Esophagus muscularis mucosa (tissue), 4 donors: ENCODE measurements at regions not wholly inside any gene's neighbourhood (a gene's known extent, or its start where the extent isn't known, plus 50 kb on each side); places are given as distances from the start of the nearest gene placed in this dataset.
A peak's percentile ranks its signal among the peaks of the same experiment; 100 is the strongest.
"Not testable (repeated sequence)": the region's sequence is repeated elsewhere in the genome, so short reads cannot be mapped to it uniquely, and the experiment has no call there.

Experiments used
- DNase-seq: peaks from one replicate; pipeline ENCODE4 v3.0.0-alpha.2; 2017; ENCODE audit errors: extremely low spot score
- H3K27ac ChIP-seq, 4 donors: fragments of 200-600 bp; sonication (generic); replicated peaks in 1 of 4; 1 replicate in 3 of 4; 2 replicates in 1 of 4; pipeline ENCODE4 v1.5.1; 2016 to 2019; ENCODE audit warnings: mild to moderate bottlenecking in 1 of 4
- H3K27me3 ChIP-seq, 4 donors: fragments of 200-600 bp; sonication (generic); one replicate each; pipeline versions ENCODE4 v1.5.1 to v1.6.0; 2016 to 2019
- H3K36me3 ChIP-seq, 4 donors: fragments of 200-600 bp; sonication (generic); one replicate each; pipeline ENCODE4 v1.5.1; 2016 to 2019
- H3K4me1 ChIP-seq, 4 donors: fragments of 200-600 bp; sonication (generic); one replicate each; pipeline ENCODE4 v1.5.1; 2016 to 2019
- H3K4me3 ChIP-seq, 4 donors: fragments of 200-600 bp; sonication (generic); 1 replicate in 2 of 4; 2 replicates in 2 of 4; pipeline ENCODE4 v1.5.1; 2016 to 2019; ENCODE audit warnings: mild to moderate bottlenecking in 4 of 4, moderate library complexity in 1 of 4
- H3K9me3 ChIP-seq, 4 donors: fragments of 200-600 bp; sonication (generic); 1 replicate in 3 of 4; 2 replicates in 1 of 4; pipeline ENCODE4 v1.5.1; 2016 to 2019
- EP300 ChIP-seq: sonication (generic); formaldehyde crosslinking; IDR thresholded peaks from one replicate; pipeline ENCODE4 v1.6.1; 2017; ENCODE audit warnings: antibody characterized with exemption
- POLR2A ChIP-seq: fragments of 450-650 bp; IDR thresholded peaks from one replicate; pipeline ENCODE4 v1.6.1; 2017; ENCODE audit warnings: antibody characterized with exemption, moderate library complexity, mild to moderate bottlenecking, low read depth
- POLR2AphosphoS5 ChIP-seq, 2 donors: sonication (generic); formaldehyde crosslinking; IDR thresholded peaks; one replicate each; pipeline ENCODE4 v1.6.1; 2017; ENCODE audit warnings: antibody characterized with exemption in 2 of 2
- WGBS: methylation state at CpG from one replicate; pipeline ENCODE4 v1.1.5; 2018; 5-methylcytosine and 5-hydroxymethylcytosine counted together
- intact Hi-C: fragments of 100-400 bp; cut with DNase I; formaldehyde crosslinking; loops from one replicate; pipeline ENCODE4 v1.15.1; 2023
- TF ChIP-seq, protein P1 (sequence below), 3 experiments: fragments of 200-600 bp in 2 of 3; fragments of 450-650 bp in 1 of 3; sonication (generic) in 2 of 3; IDR thresholded peaks; one replicate each; pipeline ENCODE4 v1.5.1; 2017 to 2019; ENCODE audit warnings: antibody characterized with exemption in 3 of 3, mild to moderate bottlenecking in 2 of 3, moderate library complexity in 1 of 3

DNA sequence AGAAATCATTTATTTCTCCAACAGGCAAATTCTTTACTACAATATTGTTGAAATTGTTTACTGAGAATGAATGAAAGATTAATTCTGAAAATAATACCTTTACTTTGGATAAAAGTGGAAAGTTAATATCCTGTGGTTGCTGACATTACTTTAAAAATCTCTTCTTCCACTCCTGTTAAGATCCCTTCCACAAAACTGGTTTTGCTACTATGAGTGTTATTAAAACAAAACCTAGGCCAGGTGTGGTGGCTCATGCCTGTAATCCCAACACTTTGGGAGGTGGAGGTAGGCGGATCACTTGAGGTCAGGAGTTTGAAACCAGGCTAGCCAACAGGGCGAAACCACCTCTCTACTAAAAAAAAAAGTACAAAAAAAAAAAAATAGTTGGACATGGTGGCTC lies 123.9 kb upstream of the CCDC150 start:
- Histone ChIP-seq H3K4me1 (peaks cover 0 to 6% (median 0%) of the 10 kb centered on the region in 4 donors), H3K36me3 (no peaks in the 10 kb centered on the region), H3K4me3 (no peak overlapping the region), H3K27ac (no peak overlapping the region), H3K27me3 (no peaks in the 10 kb centered on the region), H3K9me3 (no peaks in the 10 kb centered on the region)
- DNase-seq = no peak
- TF ChIP-seq, protein P1, sequence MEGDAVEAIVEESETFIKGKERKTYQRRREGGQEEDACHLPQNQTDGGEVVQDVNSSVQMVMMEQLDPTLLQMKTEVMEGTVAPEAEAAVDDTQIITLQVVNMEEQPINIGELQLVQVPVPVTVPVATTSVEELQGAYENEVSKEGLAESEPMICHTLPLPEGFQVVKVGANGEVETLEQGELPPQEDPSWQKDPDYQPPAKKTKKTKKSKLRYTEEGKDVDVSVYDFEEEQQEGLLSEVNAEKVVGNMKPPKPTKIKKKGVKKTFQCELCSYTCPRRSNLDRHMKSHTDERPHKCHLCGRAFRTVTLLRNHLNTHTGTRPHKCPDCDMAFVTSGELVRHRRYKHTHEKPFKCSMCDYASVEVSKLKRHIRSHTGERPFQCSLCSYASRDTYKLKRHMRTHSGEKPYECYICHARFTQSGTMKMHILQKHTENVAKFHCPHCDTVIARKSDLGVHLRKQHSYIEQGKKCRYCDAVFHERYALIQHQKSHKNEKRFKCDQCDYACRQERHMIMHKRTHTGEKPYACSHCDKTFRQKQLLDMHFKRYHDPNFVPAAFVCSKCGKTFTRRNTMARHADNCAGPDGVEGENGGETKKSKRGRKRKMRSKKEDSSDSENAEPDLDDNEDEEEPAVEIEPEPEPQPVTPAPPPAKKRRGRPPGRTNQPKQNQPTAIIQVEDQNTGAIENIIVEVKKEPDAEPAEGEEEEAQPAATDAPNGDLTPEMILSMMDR (IDR thresholded peaks at IDR 0.05) = no peak
- TF ChIP-seq POLR2AphosphoS5 (IDR thresholded peaks at IDR 0.05) = no peak
- no peak for TF ChIP-seq EP300
- no peak for TF ChIP-seq POLR2A
- WGBS = 100% methylated on average over 2 of the region's 2 CpGs
- intact Hi-C loops = no loop called here

DNA sequence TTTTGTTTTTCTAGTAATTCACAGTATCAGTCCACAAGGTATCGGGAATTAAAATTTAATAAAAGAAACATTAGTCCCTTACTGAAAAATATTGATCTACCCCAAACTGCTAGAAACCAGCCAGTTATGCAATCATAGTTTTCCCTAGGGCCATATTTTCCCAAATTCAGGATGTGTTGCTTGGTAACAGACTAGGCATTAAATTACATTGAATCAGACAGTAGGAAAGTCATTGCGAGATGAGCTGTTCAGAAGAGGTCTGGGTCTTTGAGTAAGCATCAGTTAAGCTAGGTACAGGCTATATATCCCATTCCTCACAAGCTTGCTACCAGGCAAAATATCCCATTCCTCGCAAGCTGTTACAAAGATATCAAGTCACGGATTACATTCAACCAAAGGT lies 123.0 kb upstream of the CCDC150 start:
- H3K27ac ChIP-seq = no peak overlapping the region
- H3K36me3 ChIP-seq = no peaks in the 10 kb centered on the region
- no peak overlapping the region for H3K4me3 ChIP-seq
- H3K9me3 ChIP-seq = no peaks in the 10 kb centered on the region
- intact Hi-C loops = no loop called here
- TF ChIP-seq, protein P1 (IDR thresholded peaks at IDR 0.05) = no peak
- TF ChIP-seq POLR2A = no peak
- TF ChIP-seq POLR2AphosphoS5 (IDR thresholded peaks at IDR 0.05) = no peak
- TF ChIP-seq EP300 = no peak
- no peaks in the 10 kb centered on the region for H3K27me3 ChIP-seq
- peak; percentile 42 for DNase-seq
- 86% methylated on average over 4 of the region's 4 CpGs for WGBS
- peaks cover 0 to 4% (median 0%) of the 10 kb centered on the region in 4 donors for H3K4me1 ChIP-seq

DNA sequence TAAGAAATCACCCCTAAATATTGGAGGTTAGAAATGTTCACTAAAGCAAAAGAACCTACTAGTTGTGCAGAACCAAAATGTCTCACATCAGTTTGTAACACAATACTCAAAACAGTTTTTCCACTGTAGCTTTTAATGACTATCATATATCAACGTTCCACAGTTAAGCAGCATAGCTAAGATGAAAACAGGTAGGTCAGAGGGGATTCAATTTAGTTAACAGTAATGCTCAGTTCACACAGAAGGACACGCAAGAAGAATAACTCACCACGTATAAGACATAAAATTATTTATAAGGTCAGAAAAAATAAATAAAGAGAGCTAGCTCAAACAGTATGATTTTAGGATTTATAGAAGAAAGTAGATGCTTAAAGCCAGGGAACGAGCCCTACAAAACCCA lies 118.9 kb upstream of the CCDC150 start:
- WGBS = 62% methylated on average over 4 of the region's 4 CpGs
- intact Hi-C loops = no loop called here
- DNase-seq = no peak
- Histone ChIP-seq H3K4me3 (no peak overlapping the region), H3K4me1 (no peaks in the 10 kb centered on the region), H3K27ac (no peak overlapping the region), H3K36me3 (no peaks in the 10 kb centered on the region), H3K9me3 (no peaks in the 10 kb centered on the region), H3K27me3 (no peaks in the 10 kb centered on the region)
- TF ChIP-seq, protein P1 (IDR thresholded peaks at IDR 0.05) = no peak
- TF ChIP-seq POLR2AphosphoS5 (IDR thresholded peaks at IDR 0.05) = no peak
- no peak for TF ChIP-seq POLR2A

DNA sequence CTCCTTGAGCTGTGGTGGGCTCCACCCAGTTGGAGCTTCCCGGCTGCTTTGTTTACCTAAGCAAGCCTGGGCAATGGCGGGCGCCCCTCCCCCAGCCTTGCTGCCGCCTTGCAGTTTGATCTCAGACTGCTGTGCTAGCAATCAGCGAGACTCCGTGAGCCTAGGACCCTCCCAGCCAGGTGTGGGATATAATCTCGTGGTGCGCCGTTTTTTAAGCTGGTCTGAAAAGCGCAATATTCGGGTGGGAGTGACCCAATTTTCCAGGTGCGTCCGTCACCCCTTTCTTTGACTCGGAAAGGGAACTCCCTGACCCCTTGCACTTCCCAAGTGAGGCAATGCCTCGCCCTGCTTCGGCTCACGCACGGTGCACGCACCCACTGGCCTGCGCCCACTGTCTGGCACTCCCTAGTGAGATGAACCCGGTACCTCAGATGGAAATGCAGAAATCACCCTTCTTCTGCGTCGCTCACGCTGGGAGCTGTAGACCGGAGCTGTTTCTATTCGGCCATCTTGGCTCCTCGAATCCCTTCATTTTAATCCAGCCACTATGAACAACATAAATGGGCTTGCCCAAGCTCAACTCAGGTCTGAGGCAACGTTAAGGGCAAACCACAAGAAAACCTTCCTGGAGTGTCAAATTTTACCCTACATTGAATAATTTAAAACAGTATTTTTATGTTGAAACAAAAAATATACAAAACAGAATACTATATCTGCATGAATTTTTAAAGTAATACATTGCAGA lies 112.4 kb upstream of the CCDC150 start:
- DNase-seq, H3K4me1 ChIP-seq, H3K9me3 ChIP-seq, intact Hi-C loops, H3K4me3 ChIP-seq, H3K27me3 ChIP-seq, H3K27ac ChIP-seq, H3K36me3 ChIP-seq: not testable (repeated sequence)
- WGBS = 96% methylated on average over 22 of the region's 28 CpGs

DNA sequence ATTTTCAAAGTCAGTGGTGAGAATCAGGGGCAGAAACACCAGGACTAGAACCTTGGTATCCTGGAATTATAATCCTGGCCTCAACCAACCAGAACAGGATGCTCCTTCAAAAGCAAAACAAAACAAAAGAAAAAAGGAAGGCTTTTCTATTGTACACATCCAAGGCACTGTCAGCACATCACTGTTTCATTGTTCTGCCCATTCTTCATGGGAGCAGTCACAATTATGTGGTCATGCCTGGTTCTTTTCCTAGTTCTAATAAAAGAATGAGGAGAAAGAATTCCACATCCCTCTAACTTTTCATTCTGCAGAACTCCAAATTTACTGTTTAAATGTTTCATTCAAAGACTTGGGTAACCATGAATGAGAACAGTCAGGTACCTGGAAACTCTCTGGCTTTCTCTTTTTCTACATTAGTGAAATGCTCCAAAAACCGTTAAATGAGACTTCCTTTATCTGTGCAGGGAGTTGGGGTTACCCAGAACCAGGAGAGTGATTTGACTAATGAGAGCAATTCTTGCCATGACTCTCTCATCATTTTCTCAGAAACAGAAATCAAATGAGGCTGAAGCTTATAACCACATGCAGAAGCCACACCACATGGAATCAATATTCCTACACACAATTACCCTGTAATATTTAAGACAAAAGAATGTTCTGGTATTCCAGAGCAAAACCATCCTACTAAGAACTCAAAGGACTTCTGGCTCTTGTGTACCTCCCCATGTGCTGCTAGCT lies 110.9 kb upstream of the CCDC150 start:
- no peaks in the 10 kb centered on the region for H3K27me3 ChIP-seq
- H3K4me3 ChIP-seq = no peak overlapping the region
- no peaks in the 10 kb centered on the region for H3K4me1 ChIP-seq
- DNase-seq = no peak
- H3K9me3 ChIP-seq = no peaks in the 10 kb centered on the region
- no peak for TF ChIP-seq EP300
- TF ChIP-seq, protein P1 (IDR thresholded peaks at IDR 0.05) = no peak
- no peak for TF ChIP-seq POLR2AphosphoS5 (IDR thresholded peaks at IDR 0.05)
- no peak for TF ChIP-seq POLR2A
- H3K36me3 ChIP-seq = no peaks in the 10 kb centered on the region
- no peak overlapping the region for H3K27ac ChIP-seq
- 71% methylated on average over 1 of the region's 1 CpG for WGBS
- intact Hi-C loops = no loop called here
